Esophagus (tissue), 2 donors: ENCODE measurements at regions not wholly inside any gene's neighbourhood (a gene's known extent, or its start where the extent isn't known, plus 50 kb on each side); places are given as distances from the start of the nearest gene placed in this dataset.
"Not testable (repeated sequence)": the region's sequence is repeated elsewhere in the genome, so short reads cannot be mapped to it uniquely, and the experiment has no call there.

Experiments
- H3K27ac ChIP-seq, 2 donors: one replicate each; pipeline ENCODE4 v1.5.1; 2013; ENCODE audit warnings: low read depth in 2 of 2, mild to moderate bottlenecking in 2 of 2, inconsistent platforms in 1 of 2, low read length in 1 of 2, moderate library complexity in 1 of 2
- H3K27me3 ChIP-seq, 2 donors: one replicate each; pipeline ENCODE4 v1.6.1; 2013; ENCODE audit warnings: low read length in 2 of 2, control low read depth in 1 of 2, mild to moderate bottlenecking in 1 of 2; ENCODE audit not compliant: insufficient read depth in 2 of 2, control insufficient read depth in 1 of 2
- H3K36me3 ChIP-seq, 2 donors: one replicate each; pipeline ENCODE4 v1.6.1; 2013; ENCODE audit warnings: low read length in 1 of 2; ENCODE audit not compliant: control insufficient read depth in 2 of 2, insufficient read depth in 2 of 2
- H3K4me1 ChIP-seq, 2 donors: one replicate each; pipeline ENCODE4 v1.6.1; 2013; ENCODE audit warnings: low read length in 1 of 2; ENCODE audit not compliant: control insufficient read depth in 2 of 2, insufficient read depth in 2 of 2
- H3K4me3 ChIP-seq, 2 donors: one replicate each; pipeline ENCODE4 v1.5.1; 2013; ENCODE audit warnings: low read length in 2 of 2, mild to moderate bottlenecking in 2 of 2, low read depth in 1 of 2, moderate library complexity in 1 of 2
- H3K9me3 ChIP-seq, 2 donors: one replicate each; pipeline ENCODE4 v1.6.1; 2013; ENCODE audit warnings: mild to moderate bottlenecking in 2 of 2, low read depth in 1 of 2, low read length in 1 of 2, moderate library complexity in 1 of 2; ENCODE audit not compliant: control insufficient read depth in 2 of 2, insufficient read depth in 1 of 2
- WGBS, 2 donors: extraction: QIAGEN DNeasy Blood & Tissue Kit; methylation state at CpG; one replicate each; pipeline ENCODE4 v1.1.7; 2013; 5-methylcytosine and 5-hydroxymethylcytosine counted together
- donor health status: healthy with polysubstance abuse.
- donor health status: Bipolar disorder and iron deficiency.

GRCh38 chr18:54662986-54663385 is 71.9 kb downstream of the DYNAP start:
- Histone ChIP-seq H3K4me1 (no peaks in the 10 kb centered on the region), H3K27ac (no peak overlapping the region), H3K36me3 (no peaks in the 10 kb centered on the region), H3K27me3 (no peaks in the 10 kb centered on the region), H3K4me3 (no peak overlapping the region), H3K9me3 (no peaks in the 10 kb centered on the region)
- 93 to 94% methylated on average over 2 of the region's 2 CpGs for WGBS, 2 donors

- not testable (repeated sequence) for H3K27ac ChIP-seq, H3K27me3 ChIP-seq, H3K9me3 ChIP-seq, H3K36me3 ChIP-seq, H3K4me3 ChIP-seq, H3K4me1 ChIP-seq
- 84 to 91% methylated on average over 14 to 15 of the region's 15 CpGs for WGBS, 2 donors
Observed at GRCh38 chr18:54669701-54670100, 78.7 kb downstream of the DYNAP start.

GRCh38 chr18:54671291-54671881 is 80.3 kb downstream of the DYNAP start:
- Histone ChIP-seq H3K9me3 (no peaks in the 10 kb centered on the region), H3K4me3 (no peak overlapping the region), H3K27ac (no peak overlapping the region), H3K36me3 (no peaks in the 10 kb centered on the region), H3K27me3 (no peaks in the 10 kb centered on the region), H3K4me1 (no peaks in the 10 kb centered on the region)
- 93% methylated on average over 1 of the region's 1 CpG for WGBS, 2 donors

- Histone ChIP-seq H3K27me3 (no peaks in the 10 kb centered on the region), H3K27ac (no peak overlapping the region), H3K4me3 (no peak overlapping the region), H3K36me3 (no peaks in the 10 kb centered on the region), H3K9me3 (no peaks in the 10 kb centered on the region), H3K4me1 (no peaks in the 10 kb centered on the region)
- 84 to 86% methylated on average over 6 of the region's 6 CpGs for WGBS, 2 donors
Observed at GRCh38 chr18:54672109-54672508, 81.1 kb downstream of the DYNAP start.

DNA sequence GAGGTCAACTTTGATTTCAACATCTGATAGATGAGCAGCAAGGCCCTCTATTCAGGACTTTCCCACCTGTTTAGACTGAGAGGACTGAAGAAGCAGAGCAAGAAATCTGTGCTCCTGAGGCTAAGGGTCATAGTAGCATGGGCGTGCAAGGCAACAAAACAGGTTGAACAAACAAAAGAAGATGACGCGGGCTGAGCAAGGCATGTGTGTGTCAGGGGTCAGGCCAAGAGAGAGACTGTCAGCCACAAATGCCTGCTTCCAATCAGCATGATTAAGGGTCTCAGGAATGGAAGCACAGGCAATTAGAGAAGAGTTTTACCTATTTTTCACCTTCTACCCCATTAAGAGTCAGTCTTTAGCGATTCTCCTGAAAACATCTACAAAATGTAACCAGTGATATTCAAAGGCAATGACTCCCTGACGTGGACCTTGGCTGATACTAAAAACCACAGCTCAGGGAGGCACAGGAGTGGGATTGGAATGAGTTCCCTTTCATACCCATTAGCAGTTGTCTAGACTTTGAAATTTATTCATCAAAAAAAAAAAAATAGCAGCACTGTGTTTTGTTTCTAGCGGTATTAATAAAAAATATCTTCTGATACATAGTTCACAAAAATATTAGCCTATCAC is 81.9 kb downstream of the DYNAP start:
- WGBS, 2 donors, result 69 to 71% methylated on average over 6 of the region's 6 CpGs
- H3K4me3 ChIP-seq, result no peak overlapping the region
- H3K4me1 ChIP-seq, result no peaks in the 10 kb centered on the region
- H3K27me3 ChIP-seq, result no peaks in the 10 kb centered on the region
- no peak overlapping the region for H3K27ac ChIP-seq
- no peaks in the 10 kb centered on the region for H3K9me3 ChIP-seq
- no peaks in the 10 kb centered on the region for H3K36me3 ChIP-seq

GRCh38 chr18:54673936-54674335 is 82.9 kb downstream of the DYNAP start:
- no peaks in the 10 kb centered on the region for H3K4me1 ChIP-seq
- H3K36me3 ChIP-seq, result no peaks in the 10 kb centered on the region
- no peaks in the 10 kb centered on the region for H3K27me3 ChIP-seq
- no peaks in the 10 kb centered on the region for H3K9me3 ChIP-seq
- 91 to 92% methylated on average over 2 of the region's 2 CpGs for WGBS, 2 donors
- H3K27ac ChIP-seq, result no peak overlapping the region
- H3K4me3 ChIP-seq, result no peak overlapping the region

- Histone ChIP-seq H3K9me3 (no peaks in the 10 kb centered on the region), H3K4me1 (no peaks in the 10 kb centered on the region), H3K36me3 (no peaks in the 10 kb centered on the region), H3K27me3 (no peaks in the 10 kb centered on the region), H3K4me3 (no peak overlapping the region), H3K27ac (no peak overlapping the region)
- WGBS, 2 donors, result 45 to 48% methylated on average over 1 of the region's 1 CpG
Observed at GRCh38 chr18:54675076-54675475, 84.0 kb downstream of the DYNAP start.

GRCh38 chr18:54679318-54680149 is 88.5 kb downstream of the DYNAP start:
- Histone ChIP-seq H3K27ac (no peak overlapping the region), H3K4me1 (no peaks in the 10 kb centered on the region), H3K9me3 (no peaks in the 10 kb centered on the region), H3K27me3 (no peaks in the 10 kb centered on the region), H3K4me3 (no peak overlapping the region), H3K36me3 (no peaks in the 10 kb centered on the region)
- WGBS, 2 donors, result 37% methylated on average over 4 of the region's 4 CpGs

- H3K27ac ChIP-seq, result no peak overlapping the region
- H3K4me3 ChIP-seq, result no peak overlapping the region
- H3K9me3 ChIP-seq, result no peaks in the 10 kb centered on the region
- H3K36me3 ChIP-seq, result no peaks in the 10 kb centered on the region
- no peaks in the 10 kb centered on the region for H3K27me3 ChIP-seq
- 49 to 64% methylated on average over 6 of the region's 6 CpGs for WGBS, 2 donors
- H3K4me1 ChIP-seq, result no peaks in the 10 kb centered on the region
Observed at GRCh38 chr18:54684784-54685183, 93.7 kb downstream of the DYNAP start.
